MCF 10A (cell line): ENCODE measurements at regions not wholly inside any gene's neighbourhood (a gene's known extent, or its start where the extent isn't known, plus 50 kb on each side); places are given as distances from the start of the nearest gene placed in this dataset.

ENCODE experiments used
- BruUV-seq: library from RNA; stranded (reverse); fragments of 400-500 nt; replicated peaks from 2 replicates; lab custom pipeline; 2021; lab: Mats Ljungman, UMichigan
- CTCF ChIA-PET: fragments of 300-600 bp; sonication (Branson Sonifier 250); formaldehyde crosslinking; extraction: SDS; loops from one replicate; lab custom pipeline; 2021; ENCODE audit warnings: antibody characterized with exemption, inconsistent platforms; lab: Yijun Ruan, JAX
- POLR2A ChIA-PET: fragments of 300-600, 350-650 bp; sonication (Branson Sonifier 250); formaldehyde crosslinking; extraction: SDS; loops from one replicate; lab custom pipeline; 2020; ENCODE audit warnings: antibody characterized with exemption, inconsistent platforms; lab: Yijun Ruan, JAX
- DNase-seq: peaks from one replicate; pipeline ENCODE4 v3.0.0-alpha.2; 2018; ENCODE audit not compliant: unreplicated experiment
- H3K27ac Mint-ChIP-seq: one replicate; pipeline ENCODE4 v1.8.0; 2022; ENCODE audit warnings: mild to moderate bottlenecking, low read depth, mixed read lengths; ENCODE audit not compliant: unreplicated experiment
- H3K27me3 Mint-ChIP-seq: one replicate; pipeline ENCODE4 v1.8.0; 2022; ENCODE audit warnings: mixed read lengths; ENCODE audit not compliant: insufficient read depth, unreplicated experiment
- H3K36me3 Mint-ChIP-seq: one replicate; pipeline ENCODE4 v1.8.0; 2022; ENCODE audit warnings: mild to moderate bottlenecking, moderate library complexity, mixed read lengths; ENCODE audit not compliant: insufficient read depth, unreplicated experiment
- H3K4me1 Mint-ChIP-seq: one replicate; pipeline ENCODE4 v1.8.0; 2022; ENCODE audit warnings: mixed read lengths; ENCODE audit not compliant: insufficient read depth, unreplicated experiment
- H3K4me3 Mint-ChIP-seq: one replicate; pipeline ENCODE4 v1.8.0; 2022; ENCODE audit warnings: mild to moderate bottlenecking, moderate library complexity, mixed read lengths; ENCODE audit not compliant: unreplicated experiment
- H3K9me3 Mint-ChIP-seq: one replicate; pipeline ENCODE4 v1.8.0; 2022; ENCODE audit warnings: mixed read lengths; ENCODE audit not compliant: unreplicated experiment
- CTCF ChIP-seq: fragments of 200-600 bp; IDR thresholded peaks from one replicate; pipeline ENCODE4 v1.8.0; 2022; ENCODE audit warnings: antibody characterized with exemption, mild to moderate bottlenecking; ENCODE audit not compliant: unreplicated experiment
- intact Hi-C: fragments of 100-400 bp; cut with micrococcal nuclease; formaldehyde crosslinking; loops from 2 replicates; pipeline ENCODE4 v1.14.1; 2022

- ChIA-PET POLR2A (no interaction called here), CTCF (interaction anchor here (1.8 kb wide), 1 partner anchor 15 kb away, joined by 4 read pairs; no protein-coding TSS in a partner anchor)
- no peaks in the 10 kb centered on the region for H3K4me1 Mint-ChIP-seq
- H3K27ac Mint-ChIP-seq: no peak overlapping the region
- intact Hi-C loops: no loop called here
- H3K27me3 Mint-ChIP-seq: no peaks in the 10 kb centered on the region
- BruUV-seq: no TSS peak
- no peaks in the 10 kb centered on the region for H3K36me3 Mint-ChIP-seq
- H3K4me3 Mint-ChIP-seq: no peak overlapping the region
- no peak for DNase-seq
- H3K9me3 Mint-ChIP-seq: no peaks in the 10 kb centered on the region
- no peak for TF ChIP-seq CTCF
These were observed 120.4 kb upstream of the FREM2 start for GRCh38 chr13:38566519-38566918.

- Mint-ChIP-seq H3K36me3 (no peaks in the 10 kb centered on the region), H3K4me1 (no peaks in the 10 kb centered on the region), H3K27ac (no peak overlapping the region), H3K4me3 (no peak overlapping the region), H3K9me3 (no peaks in the 10 kb centered on the region), H3K27me3 (no peaks in the 10 kb centered on the region)
- DNase-seq: no peak
- BruUV-seq: no TSS peak
- TF ChIP-seq CTCF: no peak
- ChIA-PET CTCF (interaction anchor here (1.7 kb wide), 1 partner anchor 11 kb away, joined by 9 read pairs; no protein-coding TSS in a partner anchor), POLR2A (interaction anchor here (0.6 kb wide), 1 partner anchor 134 kb away, joined by 3 read pairs; no protein-coding TSS in a partner anchor)
- intact Hi-C loops: no loop called here
These were observed 116.2 kb upstream of the FREM2 start for GRCh38 chr13:38570706-38571105.

GRCh38 chr13:38575427-38575826 lies 111.5 kb upstream of the FREM2 start:
- BruUV-seq: no TSS peak
- no peak overlapping the region for H3K4me3 Mint-ChIP-seq
- ChIA-PET POLR2A (no interaction called here), CTCF (interaction anchor here (1.2 kb wide), 1 partner anchor 15 kb away, joined by 4 read pairs; no protein-coding TSS in a partner anchor)
- TF ChIP-seq CTCF: no peak
- intact Hi-C loops: no loop called here
- H3K9me3 Mint-ChIP-seq: no peaks in the 10 kb centered on the region
- no peaks in the 10 kb centered on the region for H3K27me3 Mint-ChIP-seq
- H3K36me3 Mint-ChIP-seq: no peaks in the 10 kb centered on the region
- no peaks in the 10 kb centered on the region for H3K4me1 Mint-ChIP-seq
- no peak for DNase-seq
- H3K27ac Mint-ChIP-seq: no peak overlapping the region

- DNase-seq: peak; percentile 12
- no peaks in the 10 kb centered on the region for H3K9me3 Mint-ChIP-seq
- no peaks in the 10 kb centered on the region for H3K4me1 Mint-ChIP-seq
- no peak for TF ChIP-seq CTCF
- BruUV-seq: no TSS peak
- ChIA-PET CTCF (interaction anchor here (0.6 to 1.1 kb wide), 4 partner anchors 44 to 707 kb away, joined by 3 to 4 read pairs (median 3); no protein-coding TSS in a partner anchor), POLR2A (no interaction called here)
- H3K36me3 Mint-ChIP-seq: no peaks in the 10 kb centered on the region
- H3K27ac Mint-ChIP-seq: no peak overlapping the region
- H3K4me3 Mint-ChIP-seq: no peak overlapping the region
- H3K27me3 Mint-ChIP-seq: no peaks in the 10 kb centered on the region
- intact Hi-C loops: no loop called here
These were observed 109.8 kb upstream of the FREM2 start for GRCh38 chr13:38577048-38577447.
